Activated CD4-positive, alpha-beta T cell treated with anti-CD3 and anti-CD28 coated beads for 4 hours (primary cell): ENCODE measurements at regions not wholly inside any gene's neighbourhood (a gene's known extent, or its start where the extent isn't known, plus 50 kb on each side); places are given as distances from the start of the nearest gene placed in this dataset.
"Not testable (repeated sequence)": the region's sequence is repeated elsewhere in the genome, so short reads cannot be mapped to it uniquely, and the experiment has no call there.

ENCODE experiments used
- DNase-seq, 2 donors: peaks; one replicate each; pipeline ENCODE4 v3.0.0-alpha.2; 2020

DNA sequence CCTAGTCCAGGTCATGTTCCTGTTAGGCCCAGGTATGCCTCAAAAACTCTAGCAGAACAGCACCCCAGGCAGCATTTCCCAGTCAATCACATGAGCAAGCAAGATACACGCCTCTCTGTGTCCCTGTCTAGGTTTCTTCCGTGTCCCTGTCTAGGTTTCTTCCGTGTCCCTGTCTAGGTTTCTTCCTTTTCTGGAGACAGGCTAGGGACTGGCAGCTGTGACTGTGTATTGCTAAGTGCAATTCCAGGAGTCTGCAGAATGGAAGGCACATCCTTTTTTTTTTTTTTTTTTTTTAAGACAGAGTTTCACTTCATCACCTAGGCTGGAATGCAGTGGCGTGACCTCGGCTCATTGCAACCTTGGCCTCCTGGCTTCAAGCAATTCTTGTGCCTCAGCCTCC, 77.6 kb downstream of the SETD4 start:
- DNase-seq: no peak

DNA sequence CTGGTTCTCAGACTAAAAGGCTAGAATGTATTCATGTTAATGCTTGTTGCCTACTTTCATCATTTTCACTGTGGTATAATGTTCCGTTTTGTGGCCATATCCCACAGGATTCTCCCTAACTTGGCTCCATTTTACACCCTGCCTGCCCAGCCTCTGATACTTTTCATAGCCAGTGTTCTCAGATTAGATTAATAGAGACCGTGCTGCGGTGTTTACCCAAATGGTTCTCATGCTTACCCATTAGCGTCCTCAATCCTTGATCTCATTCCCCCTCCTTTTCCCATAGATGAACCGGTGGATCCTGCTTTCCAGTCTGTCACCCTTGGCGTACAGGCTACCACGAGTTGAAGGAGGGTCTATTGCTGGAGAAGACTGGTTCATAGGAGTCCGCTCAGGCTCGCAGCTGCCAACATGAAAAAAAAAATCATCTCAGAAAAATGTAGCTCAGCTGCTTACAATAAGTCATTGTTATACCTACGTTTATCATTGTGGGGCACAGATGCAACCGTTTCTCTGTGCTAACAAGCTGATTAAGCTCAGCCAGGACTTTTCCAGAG, 78.7 kb downstream of the SETD4 start:
- DNase-seq: no peak

DNA sequence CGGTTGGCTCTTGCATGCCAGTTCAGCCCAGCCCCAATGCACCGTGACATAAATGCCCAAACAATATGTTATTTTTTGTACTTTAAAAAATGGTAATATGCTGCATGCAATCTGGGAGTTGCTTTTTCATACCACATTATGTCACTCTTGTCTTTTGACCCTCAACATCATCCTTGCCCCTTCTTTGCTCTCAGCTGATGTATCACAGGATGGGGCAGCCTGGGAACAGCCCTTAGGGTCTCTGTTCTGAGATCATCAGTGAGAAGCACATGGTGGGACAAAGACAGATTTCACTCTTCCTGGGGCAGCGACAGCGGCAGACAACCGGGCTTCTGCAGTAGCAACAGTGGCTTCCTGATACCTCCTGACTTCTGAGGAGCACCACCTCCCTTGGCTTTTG, 79.5 kb downstream of the SETD4 start:
- no peak for DNase-seq

DNA sequence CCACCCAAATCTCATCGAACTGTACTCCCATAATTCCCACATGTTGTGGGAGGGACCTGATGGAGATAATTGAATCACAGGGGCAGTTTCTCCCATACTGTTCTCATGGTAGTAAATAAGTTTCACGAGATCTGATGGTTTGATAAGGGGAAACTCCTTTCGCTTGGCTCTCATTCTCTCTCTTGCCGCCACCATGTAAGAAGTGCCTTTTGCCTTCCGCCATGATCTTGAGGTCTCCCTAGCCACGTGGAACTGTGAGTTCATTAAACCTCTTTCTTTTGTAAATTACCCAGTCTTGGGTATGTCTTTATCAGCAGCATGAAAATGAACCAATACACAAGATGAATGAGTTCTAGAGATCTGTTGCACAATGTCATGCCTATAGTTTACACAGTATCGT, 82.5 kb downstream of the SETD4 start:
- DNase-seq: not testable (repeated sequence)

DNA sequence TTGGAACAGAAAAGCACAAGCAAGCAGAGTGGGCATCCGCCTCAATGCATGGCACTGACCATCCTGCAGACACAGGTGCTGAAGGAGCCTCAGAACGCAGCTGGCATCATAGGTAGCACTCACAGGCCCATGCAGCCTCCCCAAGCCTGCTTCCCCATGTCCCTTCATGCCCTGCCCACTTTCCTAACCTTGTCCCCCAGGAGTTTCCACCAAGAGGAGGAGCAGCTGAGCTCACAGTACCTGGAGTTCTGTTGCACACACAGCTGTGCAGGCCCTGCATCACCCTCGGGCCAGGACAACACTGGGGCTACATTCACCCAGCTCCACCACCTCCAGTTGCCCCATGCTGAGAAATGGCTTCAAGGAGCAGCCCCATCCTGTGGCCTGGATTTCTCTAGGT, 83.4 kb downstream of the SETD4 start:
- DNase-seq: no peak

DNA sequence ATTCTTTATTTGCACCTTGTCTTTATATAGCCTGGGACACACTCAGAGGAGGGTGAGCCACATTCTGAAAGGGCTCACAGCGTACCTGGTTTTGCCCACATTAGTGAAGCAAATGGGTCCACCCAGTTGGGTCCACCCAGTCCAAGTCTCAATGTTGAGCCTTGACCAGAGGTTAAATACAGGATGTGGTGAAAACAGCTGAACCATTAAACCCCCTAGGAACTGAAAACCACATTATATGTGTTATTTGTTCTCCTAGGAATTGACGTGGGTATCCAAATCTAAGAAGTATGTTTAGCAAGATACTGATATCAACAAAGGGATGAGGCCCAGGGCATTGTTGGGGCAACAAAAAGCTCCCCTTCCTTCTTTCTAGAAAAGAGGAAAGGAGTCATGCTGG, 83.8 kb downstream of the SETD4 start:
- no peak for DNase-seq

DNA sequence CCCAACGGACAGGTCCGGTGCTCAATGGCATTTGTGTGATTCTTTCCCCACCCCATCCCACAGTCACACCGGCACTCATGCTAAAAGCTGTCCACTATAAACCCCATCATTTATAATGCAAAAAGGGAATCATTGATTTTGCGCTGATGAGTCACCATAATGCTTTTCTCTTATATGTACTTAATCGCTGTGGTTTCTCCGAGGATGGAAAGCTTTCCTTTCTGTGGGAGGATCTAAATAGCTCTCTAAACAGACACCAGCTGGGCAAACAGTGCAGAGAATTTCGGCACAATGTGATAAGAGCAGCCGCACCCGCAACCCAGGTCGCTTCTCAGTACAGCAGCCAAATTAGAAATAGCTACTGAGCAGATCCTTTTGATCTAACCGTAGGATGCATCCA, 85.6 kb downstream of the SETD4 start:
- DNase-seq: no peak

DNA sequence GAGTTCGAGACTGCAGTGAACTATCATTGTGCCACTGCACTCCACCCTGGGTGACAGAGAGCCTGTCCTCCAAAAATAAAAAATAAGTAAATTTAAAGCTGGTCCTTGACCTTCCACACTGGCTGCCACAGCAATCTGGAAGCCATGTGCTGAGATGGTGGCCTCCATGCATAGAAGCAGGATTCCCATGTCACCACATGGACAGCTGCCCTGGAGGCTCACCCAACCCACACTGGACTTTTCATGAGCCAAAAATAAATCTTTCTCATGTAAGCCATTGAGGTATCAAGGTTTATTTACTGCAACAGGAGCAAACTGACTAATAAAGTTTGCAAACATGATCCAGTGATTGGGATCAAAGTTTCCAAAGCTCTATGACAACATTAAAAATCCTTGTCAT, 88.5 kb downstream of the SETD4 start:
- DNase-seq: no peak

DNA sequence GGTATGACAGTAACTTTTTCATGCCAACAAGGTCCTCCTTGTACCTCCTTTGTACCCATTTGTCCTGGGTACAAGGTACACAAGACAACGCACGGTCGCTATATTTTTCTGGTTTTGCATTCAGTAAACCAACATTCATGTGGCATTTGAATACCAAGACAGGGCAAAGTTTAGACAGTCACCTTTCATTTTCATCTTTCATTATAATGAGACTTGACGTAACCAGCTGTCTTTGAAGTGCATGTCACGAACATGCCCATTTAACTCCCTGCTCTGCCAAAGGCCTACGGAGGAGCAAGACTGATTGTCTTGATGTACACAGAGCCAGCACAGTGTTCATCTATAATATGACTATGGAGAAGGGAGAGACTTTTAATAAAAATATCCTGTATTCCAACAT, 91.0 kb downstream of the SETD4 start:
- no peak for DNase-seq

DNA sequence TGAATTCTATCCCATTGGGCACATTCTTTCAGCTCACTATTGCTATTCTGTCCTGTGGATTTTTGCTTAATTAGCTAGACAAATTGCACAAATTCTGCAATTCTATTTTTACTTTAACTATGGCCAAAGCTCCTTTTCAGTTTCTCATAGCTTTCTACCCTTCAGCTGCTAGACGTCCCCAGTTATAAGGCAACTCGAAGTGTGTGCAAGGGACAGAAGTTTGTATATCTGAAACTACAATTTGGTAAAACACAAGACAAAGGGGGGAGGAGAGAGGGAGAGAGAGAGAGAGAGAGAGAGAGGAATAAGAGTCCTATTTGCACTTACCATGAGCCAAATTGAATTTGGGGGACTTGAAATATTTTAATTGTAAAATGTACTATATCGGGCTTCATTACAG, 91.8 kb downstream of the SETD4 start:
- no peak for DNase-seq

DNA sequence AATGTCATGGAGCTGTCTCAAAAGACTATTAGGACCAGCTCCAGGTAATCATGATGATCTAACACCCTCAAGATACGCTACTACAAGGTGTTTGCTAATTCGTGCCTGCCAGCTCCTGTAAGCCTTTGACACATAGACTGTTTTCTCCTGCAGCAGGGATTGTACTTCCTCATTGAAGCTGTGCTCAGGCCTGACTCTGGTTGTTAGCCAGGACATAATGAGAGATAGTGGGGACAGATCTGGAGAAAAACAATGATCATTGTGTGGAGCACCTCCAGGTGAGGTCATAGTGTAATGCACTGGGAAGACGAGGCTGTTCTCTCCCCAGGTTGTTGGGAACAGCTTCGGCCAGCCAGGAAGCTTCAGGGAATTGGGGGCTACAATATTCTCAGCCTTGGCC, 94.6 kb downstream of the SETD4 start:
- DNase-seq: no peak

DNA sequence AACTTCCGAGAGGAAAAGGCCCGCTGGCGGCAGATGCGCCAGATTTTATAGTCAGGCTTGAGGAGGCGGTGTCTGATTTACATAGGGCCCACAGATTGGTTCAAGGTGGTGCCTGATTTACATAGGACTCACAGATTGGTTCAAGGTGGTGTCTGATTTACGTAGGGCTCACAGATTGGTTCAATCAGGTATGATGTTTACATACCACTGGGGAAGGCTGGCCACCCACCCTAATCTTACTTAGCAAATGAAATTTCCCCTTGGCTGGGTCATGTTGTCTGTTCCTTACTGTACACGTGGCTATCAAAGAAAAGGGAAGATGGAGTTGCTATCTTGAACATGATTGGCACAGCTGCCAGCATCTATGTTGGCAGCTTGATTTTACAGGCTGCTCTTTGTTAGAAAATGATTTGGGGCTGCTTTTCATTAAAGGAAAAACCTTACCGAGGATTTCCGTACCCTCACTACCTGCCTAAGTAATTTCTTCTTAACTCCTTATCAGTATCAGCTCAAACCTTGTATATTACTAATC, 96.3 kb downstream of the SETD4 start:
- no peak for DNase-seq

DNA sequence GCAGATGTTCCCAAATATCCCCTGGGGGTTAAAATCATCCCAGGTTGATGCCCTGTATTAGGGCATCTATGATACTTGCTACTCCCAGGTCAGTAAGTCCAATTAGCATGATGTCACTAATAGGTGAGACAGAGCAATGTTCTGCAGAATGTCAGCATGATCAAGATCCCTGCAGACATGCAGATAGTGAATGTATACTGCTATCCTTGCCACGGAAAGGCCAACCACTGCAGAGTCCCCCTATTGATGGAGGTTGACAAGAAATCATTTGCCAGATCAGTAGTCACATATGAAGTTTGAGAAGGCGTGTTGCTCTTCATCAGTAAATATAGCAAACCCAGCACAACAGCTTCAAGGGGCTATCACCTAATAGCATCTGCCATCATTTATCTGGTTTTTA, 97.4 kb downstream of the SETD4 start:
- no peak for DNase-seq

DNA sequence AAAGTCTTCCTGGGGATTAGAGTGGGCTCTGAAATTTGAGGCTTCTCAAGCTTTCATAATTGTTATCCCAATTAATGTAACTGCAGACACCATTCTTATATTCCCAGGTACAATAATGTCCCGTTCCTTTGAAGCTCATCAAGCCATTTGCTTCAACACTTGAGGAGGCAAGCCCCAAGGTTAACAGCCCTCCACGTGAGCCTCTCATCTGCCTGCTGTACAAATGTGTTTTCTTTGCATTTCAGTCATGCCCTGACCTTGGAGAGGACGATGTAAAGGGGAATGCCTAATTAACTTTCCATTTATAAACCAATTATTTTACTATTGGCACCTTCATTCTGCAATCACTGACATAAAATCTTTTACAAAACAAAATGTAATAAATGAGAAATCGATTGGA, 106.3 kb downstream of the SETD4 start:
- no peak for DNase-seq

DNA sequence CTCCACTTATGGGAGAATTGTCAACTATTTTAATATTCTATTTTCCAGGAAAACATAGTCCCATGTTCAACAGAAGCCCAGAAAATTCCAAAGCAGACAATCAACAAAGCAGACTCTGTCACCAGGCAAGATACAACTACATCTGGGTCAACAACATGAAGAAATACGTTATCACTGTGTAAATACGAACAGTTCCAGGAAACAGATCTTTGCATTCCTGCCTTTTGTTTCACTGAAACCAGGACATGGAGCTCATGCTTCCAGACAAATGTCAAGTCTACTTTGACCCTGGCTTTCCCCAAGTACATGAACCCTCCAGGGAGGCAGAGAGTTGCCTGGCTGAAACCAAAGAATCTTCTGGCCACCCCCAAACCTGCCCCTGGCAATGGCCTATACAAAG, 106.7 kb downstream of the SETD4 start:
- no peak for DNase-seq

DNA sequence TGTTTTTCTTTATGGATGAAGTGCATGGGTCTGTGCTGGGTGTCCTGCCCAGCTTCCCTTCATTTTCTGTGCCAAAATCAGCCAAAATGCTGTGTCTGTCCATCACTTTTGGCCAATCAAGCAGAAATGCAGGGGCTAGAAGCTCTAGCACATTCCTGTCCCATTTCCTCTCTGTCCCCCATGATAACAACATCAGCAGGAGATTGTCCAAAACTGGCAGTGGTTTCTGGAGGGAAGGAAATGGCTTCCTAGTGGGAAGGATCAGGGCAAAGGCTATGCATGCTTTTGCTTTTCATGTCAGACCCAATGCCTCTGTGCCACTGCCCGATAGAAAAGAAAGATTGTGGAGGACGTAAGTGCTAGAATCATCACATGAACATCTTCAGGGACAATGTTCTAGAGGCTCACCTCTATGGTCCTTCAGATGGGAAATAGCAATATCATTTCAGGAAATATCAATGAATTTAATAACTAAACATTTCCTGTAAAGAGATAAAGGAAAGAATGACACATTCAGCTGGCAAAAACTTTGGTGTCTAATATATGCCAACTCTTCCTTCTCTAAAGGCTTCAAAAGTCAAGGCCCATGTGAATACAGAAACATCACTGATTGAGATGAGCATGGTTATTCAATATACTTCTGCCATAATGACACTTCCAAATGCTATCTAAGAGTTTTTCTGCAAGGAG, 107.5 kb downstream of the SETD4 start:
- DNase-seq: no peak

DNA sequence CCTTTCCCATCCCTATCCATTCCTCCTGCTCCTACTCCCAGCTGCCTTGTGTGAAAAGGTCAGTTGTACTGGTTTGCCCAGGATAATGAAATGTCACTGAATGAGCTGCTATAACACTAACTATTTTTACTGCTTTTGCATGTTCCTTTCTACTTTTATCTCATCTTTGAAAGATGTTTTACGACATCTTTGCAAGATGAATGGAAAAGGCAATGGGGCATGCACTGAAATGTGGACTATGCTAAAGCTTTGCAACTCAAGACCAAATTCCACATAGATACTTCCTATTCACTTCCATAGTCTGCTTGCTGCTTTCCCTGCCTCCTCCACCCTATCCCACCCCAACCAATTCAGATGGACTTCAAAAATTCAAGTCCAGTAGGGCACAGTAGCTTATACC, 111.3 kb downstream of the SETD4 start:
- no peak for DNase-seq

DNA sequence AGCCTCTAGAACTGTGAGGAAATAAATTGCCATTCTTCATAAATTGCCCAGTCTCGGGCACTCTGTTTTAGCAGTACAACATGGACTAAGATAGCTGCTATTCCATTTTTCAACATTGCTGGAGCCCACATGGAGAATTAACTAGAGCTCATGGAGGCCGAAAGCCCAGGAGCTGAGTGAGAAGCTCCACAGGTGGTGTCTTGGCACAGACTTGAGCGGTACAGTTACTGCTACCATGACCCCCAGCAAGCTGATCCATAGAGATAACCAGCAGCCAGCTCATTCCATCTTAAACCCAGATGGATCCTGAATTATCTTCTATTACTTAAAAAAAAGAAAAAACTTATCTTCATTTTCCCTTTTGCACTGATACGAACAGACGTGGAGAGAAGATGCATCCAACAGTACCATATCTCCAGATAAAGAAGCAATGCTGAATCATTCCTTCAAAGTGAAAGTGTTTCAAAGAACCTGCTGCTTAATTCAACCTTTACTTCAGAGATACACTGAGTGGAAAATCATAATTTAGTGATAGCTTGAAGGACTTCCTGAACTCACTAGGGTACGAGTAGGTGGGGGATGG, 115.1 kb downstream of the SETD4 start:
- DNase-seq: no peak

DNA sequence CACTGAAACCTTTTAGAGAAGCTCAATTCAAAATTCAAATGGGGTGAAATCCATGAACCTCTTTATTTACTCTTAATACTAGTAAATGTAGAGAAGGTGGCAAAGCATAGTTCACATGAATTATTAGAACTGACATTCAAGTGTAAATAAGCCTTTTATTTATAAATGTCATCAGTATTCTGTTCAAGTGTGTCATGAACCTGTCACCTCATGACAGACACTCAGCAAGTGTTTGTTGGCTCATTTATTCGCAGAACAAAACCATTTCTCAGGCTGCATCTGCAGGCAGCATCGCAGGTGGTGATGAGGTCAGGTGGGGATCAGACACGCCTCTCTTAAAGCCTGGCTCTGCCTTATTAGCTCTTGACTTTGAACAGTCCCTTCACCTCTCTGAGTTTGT, 116.6 kb downstream of the SETD4 start:
- DNase-seq: no peak

DNA sequence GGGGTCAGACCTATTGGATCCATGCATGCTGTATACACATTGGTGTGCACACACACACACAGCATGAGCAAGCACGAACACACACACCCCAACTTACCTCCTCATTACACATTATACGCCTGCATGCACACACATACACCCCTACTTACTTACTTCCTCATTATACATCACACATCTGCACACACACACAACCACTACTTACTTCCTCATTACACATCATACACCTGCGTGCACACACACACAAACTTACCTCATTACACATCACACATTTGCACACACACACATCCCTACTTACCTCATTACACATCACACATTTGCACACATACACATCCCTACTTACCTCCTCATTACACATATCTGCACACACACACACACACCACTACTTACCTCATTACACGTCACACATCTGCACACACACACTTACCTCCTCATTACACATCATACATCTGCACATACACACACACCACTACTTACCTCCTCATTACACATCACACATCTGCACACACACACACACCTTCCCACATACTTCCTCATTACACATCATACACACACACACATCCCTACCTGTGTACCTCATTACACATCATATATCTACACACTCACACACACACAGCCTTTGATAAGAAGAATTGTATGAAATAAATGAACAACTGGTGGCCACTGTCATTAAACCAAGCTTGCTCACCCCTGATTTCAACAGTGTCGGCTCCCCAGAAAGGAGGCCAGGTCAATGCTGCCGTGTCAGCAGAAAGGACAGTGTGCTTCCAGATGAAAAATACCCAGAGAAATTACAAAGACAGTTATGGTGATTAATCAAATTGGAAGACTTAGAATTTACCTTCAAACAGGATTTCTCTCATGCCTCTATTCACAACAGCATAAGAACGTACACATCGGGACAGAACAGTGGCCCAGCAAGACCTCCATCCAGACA, 117.8 kb downstream of the SETD4 start:
- no peak for DNase-seq

DNA sequence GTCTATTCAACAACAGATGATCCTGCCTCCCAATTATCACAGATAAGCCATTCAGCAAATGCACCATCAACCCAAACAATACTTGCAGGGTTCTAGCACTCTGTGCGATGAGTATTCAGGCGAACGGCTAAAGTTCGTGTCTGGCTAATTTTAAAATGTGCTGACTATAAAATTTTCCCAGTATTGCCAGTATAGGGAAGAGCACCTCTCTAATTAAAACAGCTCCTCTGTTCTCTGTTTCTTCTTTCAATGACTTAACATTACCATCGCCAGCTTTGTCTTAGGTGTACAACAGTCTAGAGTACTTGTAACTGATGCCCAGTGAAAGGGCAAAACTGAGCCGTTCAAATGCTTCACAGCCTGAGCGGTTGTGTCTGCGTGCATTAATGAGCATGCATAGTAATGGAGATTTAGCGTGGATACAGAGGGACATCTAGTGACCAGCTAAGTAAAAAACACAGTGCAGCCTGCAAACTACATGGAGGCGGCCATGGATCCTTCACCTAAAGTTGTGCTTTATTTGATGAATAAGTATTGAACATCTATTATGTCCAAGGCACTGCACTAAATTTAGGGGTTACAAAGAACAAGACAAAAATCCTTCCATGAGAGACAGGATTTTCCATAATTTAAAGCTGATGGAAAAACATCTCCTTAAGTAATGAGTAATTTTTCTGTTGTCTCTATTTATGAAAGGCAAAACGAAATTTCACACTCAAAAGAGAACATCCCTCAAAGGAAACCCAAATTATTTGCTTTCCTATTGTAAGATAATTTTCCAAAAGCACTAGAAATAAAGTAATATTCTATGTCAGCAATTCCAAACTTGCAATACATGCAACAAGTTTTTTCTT, 120.0 kb downstream of the SETD4 start:
- DNase-seq: no peak

DNA sequence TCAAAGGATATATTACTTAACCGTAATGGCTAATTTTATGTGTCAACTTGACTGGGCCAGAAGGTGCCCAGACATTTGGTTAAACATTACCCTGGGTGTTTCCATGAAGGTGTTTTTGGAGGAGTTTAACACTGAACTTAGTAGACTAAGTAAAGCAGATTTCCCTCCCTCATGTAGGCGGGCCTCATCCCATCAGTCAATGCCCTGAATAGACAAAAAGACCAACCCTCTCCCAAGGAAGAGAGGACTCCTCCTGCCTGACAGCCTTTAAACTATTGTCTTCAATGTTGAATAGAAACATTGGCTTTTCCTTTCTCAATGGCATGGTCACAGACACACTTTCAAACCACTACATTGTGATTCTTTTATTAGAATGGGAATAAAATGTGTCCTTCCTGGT, 121.9 kb downstream of the SETD4 start:
- no peak for DNase-seq

DNA sequence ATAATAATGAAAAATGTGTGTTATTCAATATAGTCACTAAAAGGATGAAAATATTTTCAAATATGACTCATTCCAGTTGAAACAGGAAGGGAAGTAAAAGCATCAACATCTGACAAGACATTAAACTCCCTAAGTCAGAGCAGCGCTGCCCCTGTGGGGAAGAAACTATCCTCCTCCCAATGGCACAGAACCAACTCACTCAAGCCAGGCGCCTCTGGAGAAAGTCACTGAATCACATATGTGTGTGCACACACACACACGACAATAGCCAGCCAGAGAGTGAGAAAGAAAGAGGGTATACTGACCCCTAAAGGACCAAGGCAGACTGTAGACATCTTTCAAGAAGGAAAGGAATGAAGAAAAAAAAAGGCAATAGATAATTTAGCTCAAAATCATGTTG, 126.9 kb downstream of the SETD4 start:
- no peak for DNase-seq
